Tibial nerve (tissue), 4 donors: ENCODE measurements at regions not wholly inside any gene's neighbourhood (a gene's known extent, or its start where the extent isn't known, plus 50 kb on each side); places are given as distances from the start of the nearest gene placed in this dataset.
"Not testable (repeated sequence)": the region's sequence is repeated elsewhere in the genome, so short reads cannot be mapped to it uniquely, and the experiment has no call there.

ENCODE experiments used
- DNase-seq, 2 donors: peaks; one replicate each; pipeline ENCODE4 v3.0.0-alpha.2; 2019; ENCODE audit warnings: low spot score in 2 of 2
- H3K27ac ChIP-seq, 4 donors: fragments of 200-600 bp; sonication (generic) in 3 of 4; one replicate each; pipeline ENCODE4 v1.5.1; 2017 to 2019; ENCODE audit warnings: mild to moderate bottlenecking in 1 of 4
- H3K27me3 ChIP-seq, 2 donors: fragments of 200-600 bp; sonication (generic) in 1 of 2; one replicate each; pipeline versions ENCODE4 v1.5.1 to v1.6.0; 2017 to 2019
- H3K36me3 ChIP-seq, 3 donors: fragments of 200-600 bp; sonication (generic); one replicate each; pipeline ENCODE4 v1.5.1; 2018 to 2019
- H3K4me1 ChIP-seq, 4 donors: fragments of 200-600 bp; sonication (generic) in 3 of 4; one replicate each; pipeline ENCODE4 v1.5.1; 2017 to 2019
- H3K4me3 ChIP-seq, 4 donors: fragments of 200-600 bp; sonication (generic) in 3 of 4; one replicate each; pipeline ENCODE4 v1.5.1; 2017 to 2019; ENCODE audit warnings: mild to moderate bottlenecking in 1 of 4, moderate library complexity in 1 of 4
- H3K9me3 ChIP-seq, 4 donors: fragments of 200-600 bp; sonication (generic) in 3 of 4; one replicate each; pipeline ENCODE4 v1.5.1; 2017 to 2019
- CTCF ChIP-seq, 5 experiments: fragments of 200-600 bp in 3 of 5; fragments of 450-650 bp in 2 of 5; sonication (generic) in 3 of 5; IDR thresholded peaks; one replicate each; pipeline ENCODE4 v1.5.1; 2016 to 2019; ENCODE audit warnings: antibody characterized with exemption in 5 of 5, mild to moderate bottlenecking in 3 of 5, moderate library complexity in 2 of 5
- EP300 ChIP-seq, 2 donors: sonication (generic); formaldehyde crosslinking; IDR thresholded peaks; one replicate each; pipeline ENCODE4 v1.6.1; 2017; ENCODE audit warnings: antibody characterized with exemption in 2 of 2, mild to moderate bottlenecking in 1 of 2
- POLR2A ChIP-seq, 2 donors: fragments of 450-650 bp; IDR thresholded peaks; one replicate each; pipeline ENCODE4 v1.6.1; 2017; ENCODE audit warnings: antibody characterized with exemption in 2 of 2, mild to moderate bottlenecking in 2 of 2, moderate library complexity in 2 of 2
- WGBS, 2 donors: methylation state at CpG; one replicate each; pipeline ENCODE4 v1.1.5; 2018; 5-methylcytosine and 5-hydroxymethylcytosine counted together

GRCh38 chr10:52950578-52950977, 178.0 kb upstream of the MBL2 start:
- Histone ChIP-seq H3K9me3 (no peaks in the 10 kb centered on the region), H3K36me3 (no peaks in the 10 kb centered on the region), H3K27ac (no peak overlapping the region), H3K27me3 (no peaks in the 10 kb centered on the region), H3K4me3 (no peak overlapping the region), H3K4me1 (no peaks in the 10 kb centered on the region)
- WGBS, 2 donors = 90 to 95% methylated on average over 5 of the region's 5 CpGs
- TF ChIP-seq EP300 (IDR thresholded peaks at IDR 0.05) = no peak
- no peak for TF ChIP-seq POLR2A (IDR thresholded peaks at IDR 0.05)
- no peak for TF ChIP-seq CTCF (IDR thresholded peaks at IDR 0.05)
- no peak for DNase-seq

- no peaks in the 10 kb centered on the region for H3K27me3 ChIP-seq
- no peak overlapping the region for H3K27ac ChIP-seq
These were observed 177.3 kb upstream of the MBL2 start for GRCh38 chr10:52949899-52950298.

DNA sequence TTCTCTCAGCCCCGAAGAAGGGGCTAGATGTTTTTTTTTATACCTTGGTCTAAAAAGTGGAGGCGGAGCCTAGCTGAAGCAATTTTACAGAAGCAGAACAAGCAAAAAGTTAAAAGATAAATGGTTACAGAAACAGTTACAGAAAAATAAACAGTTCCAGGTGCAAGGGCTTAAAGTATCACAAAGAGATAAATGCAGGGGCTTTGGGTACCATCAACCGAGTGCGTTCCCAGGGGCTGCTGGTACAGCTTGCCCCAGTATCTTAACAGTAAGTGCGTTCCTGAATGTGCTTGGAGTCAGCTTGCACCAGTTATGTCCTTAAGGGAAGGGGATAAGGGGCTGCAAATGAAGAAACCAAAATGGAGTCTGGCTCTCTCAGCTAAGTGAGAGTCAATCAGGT, 173.9 kb upstream of the MBL2 start:
- TF ChIP-seq CTCF (IDR thresholded peaks at IDR 0.05) (no peak), POLR2A (IDR thresholded peaks at IDR 0.05) (no peak), EP300 (IDR thresholded peaks at IDR 0.05) (no peak)
- no peak for DNase-seq
- Histone ChIP-seq H3K27ac (no peak overlapping the region), H3K4me3 (no peak overlapping the region), H3K4me1 (no peaks in the 10 kb centered on the region), H3K36me3 (no peaks in the 10 kb centered on the region), H3K9me3 (no peaks in the 10 kb centered on the region), H3K27me3 (no peaks in the 10 kb centered on the region)
- 71 to 84% methylated on average over 5 of the region's 5 CpGs for WGBS, 2 donors

More at GRCh38 chr10:52949899-52950298, 177.3 kb upstream of the MBL2 start:
- DNase-seq = no peak
- Histone ChIP-seq H3K4me3 (no peak overlapping the region), H3K36me3 (no peaks in the 10 kb centered on the region), H3K4me1 (no peaks in the 10 kb centered on the region), H3K9me3 (no peaks in the 10 kb centered on the region)
- TF ChIP-seq POLR2A (IDR thresholded peaks at IDR 0.05) (no peak), CTCF (IDR thresholded peaks at IDR 0.05) (no peak), EP300 (IDR thresholded peaks at IDR 0.05) (no peak)
- 55 to 64% methylated on average over 13 of the region's 13 CpGs for WGBS, 2 donors

- not testable (repeated sequence) for H3K27ac ChIP-seq, H3K9me3 ChIP-seq, H3K4me1 ChIP-seq, H3K4me3 ChIP-seq, H3K27me3 ChIP-seq, DNase-seq, H3K36me3 ChIP-seq
- 79 to 87% methylated on average over 4 of the region's 4 CpGs for WGBS, 2 donors
These were observed 172.9 kb upstream of the MBL2 start for GRCh38 chr10:52945521-52945920.

GRCh38 chr10:52940921-52941320, 168.3 kb upstream of the MBL2 start:
- Histone ChIP-seq H3K36me3 (no peaks in the 10 kb centered on the region), H3K4me3 (no peak overlapping the region), H3K9me3 (no peaks in the 10 kb centered on the region), H3K27me3 (no peaks in the 10 kb centered on the region), H3K27ac (no peak overlapping the region), H3K4me1 (no peaks in the 10 kb centered on the region)
- WGBS, 2 donors = 90 to 92% methylated on average over 12 of the region's 12 CpGs
- no peak for DNase-seq
- TF ChIP-seq CTCF (IDR thresholded peaks at IDR 0.05) = no peak
- TF ChIP-seq EP300 (IDR thresholded peaks at IDR 0.05) = no peak
- no peak for TF ChIP-seq POLR2A (IDR thresholded peaks at IDR 0.05)

- TF ChIP-seq EP300 (IDR thresholded peaks at IDR 0.05) = no peak
- no peak for TF ChIP-seq POLR2A (IDR thresholded peaks at IDR 0.05)
- no peak for TF ChIP-seq CTCF (IDR thresholded peaks at IDR 0.05)
- WGBS, 2 donors = 90 to 94% methylated on average over 12 of the region's 12 CpGs
These were observed 167.3 kb upstream of the MBL2 start for GRCh38 chr10:52939894-52940293.

More at GRCh38 chr10:52939894-52940293, 167.3 kb upstream of the MBL2 start:
- no peaks in the 10 kb centered on the region for H3K4me1 ChIP-seq
- no peak overlapping the region for H3K4me3 ChIP-seq
- H3K9me3 ChIP-seq = no peaks in the 10 kb centered on the region
- no peaks in the 10 kb centered on the region for H3K36me3 ChIP-seq
- H3K27me3 ChIP-seq = no peaks in the 10 kb centered on the region
- H3K27ac ChIP-seq = no peak overlapping the region
- DNase-seq = no peak
